Fibroblast of lung (primary cell): ENCODE measurements at regions not wholly inside any gene's neighbourhood (a gene's known extent, or its start where the extent isn't known, plus 50 kb on each side); places are given as distances from the start of the nearest gene placed in this dataset.

Experiments used
- EZH2 ChIP-seq: IDR thresholded peaks from 2 replicates; pipeline ENCODE4 v1.5.1; 2012; ENCODE audit warnings: low read length, control low read depth, mild to moderate bottlenecking; ENCODE audit errors: missing control alignments
- TF ChIP-seq, protein P1 (sequence below), 2 donors: IDR thresholded peaks in 1 of 2; conservative IDR thresholded peaks in 1 of 2; 1 replicate in 1 of 2; 2 replicates in 1 of 2; pipeline ENCODE4 v1.5.1; 2011 to 2012; ENCODE audit warnings: low read length in 2 of 2, control low read depth in 1 of 2, inconsistent platforms in 1 of 2, low read depth in 1 of 2, mild to moderate bottlenecking in 1 of 2

DNA sequence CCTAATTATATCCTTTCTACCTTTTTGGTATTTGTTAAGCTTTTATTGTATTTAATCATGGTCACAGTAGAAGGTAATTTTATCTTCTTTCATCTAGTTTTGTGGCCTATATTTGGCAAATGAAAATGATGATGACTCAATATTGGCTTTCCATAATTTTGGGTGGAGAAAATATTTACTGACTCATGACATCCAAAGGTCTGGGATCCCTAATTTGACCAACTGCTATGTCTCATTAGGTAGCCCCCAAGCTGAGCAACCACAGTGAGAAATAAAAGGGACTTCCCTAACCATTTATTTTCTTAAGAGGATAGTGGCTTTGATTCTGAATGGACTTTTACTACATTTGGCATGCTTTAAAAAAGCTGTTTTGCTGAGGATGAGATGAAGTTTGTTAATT, 289.5 kb downstream of the RMST start:
- TF ChIP-seq, protein P1, sequence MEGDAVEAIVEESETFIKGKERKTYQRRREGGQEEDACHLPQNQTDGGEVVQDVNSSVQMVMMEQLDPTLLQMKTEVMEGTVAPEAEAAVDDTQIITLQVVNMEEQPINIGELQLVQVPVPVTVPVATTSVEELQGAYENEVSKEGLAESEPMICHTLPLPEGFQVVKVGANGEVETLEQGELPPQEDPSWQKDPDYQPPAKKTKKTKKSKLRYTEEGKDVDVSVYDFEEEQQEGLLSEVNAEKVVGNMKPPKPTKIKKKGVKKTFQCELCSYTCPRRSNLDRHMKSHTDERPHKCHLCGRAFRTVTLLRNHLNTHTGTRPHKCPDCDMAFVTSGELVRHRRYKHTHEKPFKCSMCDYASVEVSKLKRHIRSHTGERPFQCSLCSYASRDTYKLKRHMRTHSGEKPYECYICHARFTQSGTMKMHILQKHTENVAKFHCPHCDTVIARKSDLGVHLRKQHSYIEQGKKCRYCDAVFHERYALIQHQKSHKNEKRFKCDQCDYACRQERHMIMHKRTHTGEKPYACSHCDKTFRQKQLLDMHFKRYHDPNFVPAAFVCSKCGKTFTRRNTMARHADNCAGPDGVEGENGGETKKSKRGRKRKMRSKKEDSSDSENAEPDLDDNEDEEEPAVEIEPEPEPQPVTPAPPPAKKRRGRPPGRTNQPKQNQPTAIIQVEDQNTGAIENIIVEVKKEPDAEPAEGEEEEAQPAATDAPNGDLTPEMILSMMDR (conservative IDR thresholded peaks at IDR 0.05 in 1 of 2, IDR thresholded peaks at IDR 0.05 in 1 of 2; ENCODE audit: low read depth in 1 of 2, low read length in 2 of 2) = no peak
- no peak for TF ChIP-seq EZH2
